ENCODE measurements at regions not wholly inside any gene's neighbourhood (a gene's known extent, or its start where the extent isn't known, plus 50 kb on each side); places are given as distances from the start of the nearest gene placed in this dataset.

DNA sequence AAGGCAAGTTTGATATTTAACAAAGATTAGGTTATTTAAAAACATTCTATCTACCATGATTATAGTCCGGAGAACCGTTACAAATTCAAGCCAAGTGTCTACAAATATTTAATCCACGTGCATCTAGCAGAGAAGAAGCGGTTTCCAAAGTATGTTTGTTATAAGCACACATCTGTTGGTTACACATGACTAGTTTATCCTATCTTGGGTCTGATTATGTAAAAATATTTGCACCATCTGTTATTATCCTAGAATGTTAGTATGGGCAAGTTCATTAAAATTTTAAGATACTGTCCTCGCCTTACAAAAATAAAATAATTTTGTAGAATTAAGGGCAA is 289.2 kb upstream of the VSTM2A start:
- TF ChIP-seq, protein P1, sequence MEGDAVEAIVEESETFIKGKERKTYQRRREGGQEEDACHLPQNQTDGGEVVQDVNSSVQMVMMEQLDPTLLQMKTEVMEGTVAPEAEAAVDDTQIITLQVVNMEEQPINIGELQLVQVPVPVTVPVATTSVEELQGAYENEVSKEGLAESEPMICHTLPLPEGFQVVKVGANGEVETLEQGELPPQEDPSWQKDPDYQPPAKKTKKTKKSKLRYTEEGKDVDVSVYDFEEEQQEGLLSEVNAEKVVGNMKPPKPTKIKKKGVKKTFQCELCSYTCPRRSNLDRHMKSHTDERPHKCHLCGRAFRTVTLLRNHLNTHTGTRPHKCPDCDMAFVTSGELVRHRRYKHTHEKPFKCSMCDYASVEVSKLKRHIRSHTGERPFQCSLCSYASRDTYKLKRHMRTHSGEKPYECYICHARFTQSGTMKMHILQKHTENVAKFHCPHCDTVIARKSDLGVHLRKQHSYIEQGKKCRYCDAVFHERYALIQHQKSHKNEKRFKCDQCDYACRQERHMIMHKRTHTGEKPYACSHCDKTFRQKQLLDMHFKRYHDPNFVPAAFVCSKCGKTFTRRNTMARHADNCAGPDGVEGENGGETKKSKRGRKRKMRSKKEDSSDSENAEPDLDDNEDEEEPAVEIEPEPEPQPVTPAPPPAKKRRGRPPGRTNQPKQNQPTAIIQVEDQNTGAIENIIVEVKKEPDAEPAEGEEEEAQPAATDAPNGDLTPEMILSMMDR (IDR thresholded peaks at IDR 0.05), result no peak
- TF ChIP-seq POLR2A (IDR thresholded peaks at IDR 0.05), result no peak

Measured in adrenal gland (tissue), 5 donors.